WI38 (cell line): ENCODE measurements at regions not wholly inside any gene's neighbourhood (a gene's known extent, or its start where the extent isn't known, plus 50 kb on each side); places are given as distances from the start of the nearest gene placed in this dataset.
"Not testable (repeated sequence)": the region's sequence is repeated elsewhere in the genome, so short reads cannot be mapped to it uniquely, and the experiment has no call there.

Experiments used
- H3K4me3 ChIP-seq: 2 replicates; pipeline ENCODE4 v1.5.1; 2011; ENCODE audit warnings: low read depth, mild to moderate bottlenecking, control low read depth, low read length
- TF ChIP-seq, protein P1 (sequence below): IDR thresholded peaks from 2 replicates; pipeline ENCODE4 v1.5.1; 2012; ENCODE audit warnings: low read depth, mild to moderate bottlenecking, control low read depth, low read length

DNA sequence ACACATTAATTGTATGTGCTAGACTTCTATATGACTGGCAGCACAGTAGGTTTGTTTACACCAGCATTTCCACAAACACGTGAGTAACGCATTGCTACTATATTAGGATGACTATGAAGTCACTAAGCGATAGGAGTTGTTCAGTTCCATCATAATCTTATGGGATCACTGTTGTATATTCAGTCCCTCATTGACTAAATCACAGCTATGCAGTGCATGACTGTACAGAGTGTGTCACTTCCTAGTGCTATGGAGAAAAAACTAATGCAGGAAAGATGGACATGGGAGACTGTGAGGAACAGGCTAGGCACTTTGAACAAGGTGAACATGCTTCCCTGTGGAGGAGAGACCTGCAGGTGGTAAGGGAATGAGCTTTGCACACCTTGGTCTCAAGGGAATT lies 259.8 kb downstream of the NUAK1 start:
- no peak overlapping the region for H3K4me3 ChIP-seq
- TF ChIP-seq, protein P1, sequence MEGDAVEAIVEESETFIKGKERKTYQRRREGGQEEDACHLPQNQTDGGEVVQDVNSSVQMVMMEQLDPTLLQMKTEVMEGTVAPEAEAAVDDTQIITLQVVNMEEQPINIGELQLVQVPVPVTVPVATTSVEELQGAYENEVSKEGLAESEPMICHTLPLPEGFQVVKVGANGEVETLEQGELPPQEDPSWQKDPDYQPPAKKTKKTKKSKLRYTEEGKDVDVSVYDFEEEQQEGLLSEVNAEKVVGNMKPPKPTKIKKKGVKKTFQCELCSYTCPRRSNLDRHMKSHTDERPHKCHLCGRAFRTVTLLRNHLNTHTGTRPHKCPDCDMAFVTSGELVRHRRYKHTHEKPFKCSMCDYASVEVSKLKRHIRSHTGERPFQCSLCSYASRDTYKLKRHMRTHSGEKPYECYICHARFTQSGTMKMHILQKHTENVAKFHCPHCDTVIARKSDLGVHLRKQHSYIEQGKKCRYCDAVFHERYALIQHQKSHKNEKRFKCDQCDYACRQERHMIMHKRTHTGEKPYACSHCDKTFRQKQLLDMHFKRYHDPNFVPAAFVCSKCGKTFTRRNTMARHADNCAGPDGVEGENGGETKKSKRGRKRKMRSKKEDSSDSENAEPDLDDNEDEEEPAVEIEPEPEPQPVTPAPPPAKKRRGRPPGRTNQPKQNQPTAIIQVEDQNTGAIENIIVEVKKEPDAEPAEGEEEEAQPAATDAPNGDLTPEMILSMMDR, result no peak

GRCh38 chr12:105880824-105881388 lies 257.8 kb downstream of the NUAK1 start:
- TF ChIP-seq, protein P1, result no peak
- H3K4me3 ChIP-seq, result no peak overlapping the region

DNA sequence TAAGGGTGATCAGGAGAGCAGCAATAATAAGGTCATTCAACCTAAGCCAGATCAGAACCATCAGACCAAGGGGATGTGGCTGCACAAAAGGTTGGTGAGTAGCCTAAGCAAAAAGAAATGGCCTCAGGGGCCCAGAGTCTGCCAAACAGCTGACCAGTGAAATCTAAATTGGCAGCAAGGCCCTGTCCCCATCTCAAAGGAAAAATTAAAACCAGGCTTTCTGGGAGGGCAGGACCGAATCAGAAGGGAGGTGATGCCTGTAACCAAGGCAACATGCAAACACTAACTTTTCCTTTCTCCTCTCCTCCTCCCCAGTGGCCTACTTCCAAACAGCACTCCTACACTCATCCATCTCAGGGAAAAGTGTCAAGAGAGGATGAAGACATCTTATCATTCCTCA lies 256.4 kb downstream of the NUAK1 start:
- H3K4me3 ChIP-seq, result no peak overlapping the region
- TF ChIP-seq, protein P1, result no peak

GRCh38 chr12:105887131-105887530 lies 251.6 kb downstream of the NUAK1 start:
- no peak overlapping the region for H3K4me3 ChIP-seq
- TF ChIP-seq, protein P1, result no peak

GRCh38 chr12:105888696-105889095 lies 250.1 kb downstream of the NUAK1 start:
- H3K4me3 ChIP-seq, result no peak overlapping the region
- TF ChIP-seq, protein P1, result no peak

DNA sequence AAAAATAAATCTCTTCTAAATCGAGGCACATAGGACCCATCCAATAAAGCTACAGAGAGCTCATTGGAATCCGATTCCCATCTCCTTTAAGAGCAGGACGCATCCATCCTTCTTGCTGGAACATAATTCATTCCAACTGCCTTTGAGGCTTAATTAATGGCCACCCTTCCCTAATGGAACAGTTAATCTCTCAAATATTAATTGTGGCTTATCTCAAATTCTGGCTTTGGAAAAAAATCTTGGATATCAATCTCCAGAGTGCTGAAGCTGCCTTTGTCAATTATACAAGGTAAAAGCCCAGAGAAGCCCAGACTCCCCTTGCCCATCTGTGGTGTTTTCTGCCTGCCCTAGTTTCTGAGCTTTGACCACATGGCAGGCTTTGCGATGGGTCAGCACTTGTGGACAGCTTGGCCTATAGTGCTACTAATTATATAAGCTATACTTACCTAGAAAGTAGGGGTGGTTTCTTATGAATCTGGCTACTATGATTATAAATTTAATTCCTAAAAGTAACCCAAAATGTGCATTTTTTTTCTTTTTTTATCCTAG lies 246.3 kb downstream of the NUAK1 start:
- H3K4me3 ChIP-seq, result no peak overlapping the region
- TF ChIP-seq, protein P1, result no peak

DNA sequence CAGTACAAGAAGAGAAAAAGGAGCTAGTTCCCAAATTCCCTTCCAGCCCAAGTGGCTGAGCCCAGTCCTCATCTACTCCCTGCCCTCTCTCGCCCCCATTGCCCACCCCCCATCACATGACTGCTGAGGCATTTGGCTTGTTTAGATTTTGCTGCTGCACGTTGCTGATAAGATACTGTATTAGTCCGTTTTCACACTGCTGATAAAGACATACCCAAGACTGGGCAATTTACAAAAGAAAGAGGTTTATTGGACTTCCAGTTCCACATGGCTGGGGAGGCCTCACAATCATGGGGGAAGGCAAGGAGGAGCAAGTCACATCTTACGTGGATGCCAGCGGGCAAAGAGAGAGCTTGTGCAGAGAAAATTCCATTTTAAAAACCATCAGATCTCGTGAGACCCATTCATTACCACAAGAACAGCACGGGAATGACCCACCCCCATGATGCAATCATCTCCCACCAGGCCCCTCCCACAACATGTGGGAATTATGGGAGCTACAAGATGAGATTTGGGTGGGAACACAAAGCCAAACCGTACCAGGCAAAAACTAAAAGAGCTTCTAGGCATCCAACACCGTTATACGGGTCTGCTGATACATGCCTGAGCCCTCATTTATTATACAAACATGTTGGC lies 243.4 kb downstream of the NUAK1 start:
- H3K4me3 ChIP-seq, result not testable (repeated sequence)
